Adrenal gland (tissue), 9 donors: ENCODE measurements at regions not wholly inside any gene's neighbourhood (a gene's known extent, or its start where the extent isn't known, plus 50 kb on each side); places are given as distances from the start of the nearest gene placed in this dataset.

Experiments used
- DNase-seq, 7 donors: peaks; one replicate each; pipeline ENCODE4 v3.0.0-alpha.2; 2019 to 2020
- H3K27ac ChIP-seq, 5 donors: fragments of 200-600 bp; sonication (generic) in 4 of 5; 1 replicate in 3 of 5; 2 replicates in 2 of 5; pipeline versions ENCODE4 v1.5.1 to v1.8.0; 2016 to 2020; ENCODE audit warnings: mild to moderate bottlenecking in 1 of 5
- H3K27me3 ChIP-seq: fragments of 200-600 bp; 2 replicates; pipeline ENCODE4 v1.8.0; 2021
- H3K36me3 ChIP-seq, 2 donors: fragments of 200-600 bp; replicated peaks in 1 of 2; 1 replicate in 1 of 2; 2 replicates in 1 of 2; pipeline versions ENCODE4 v1.5.1 to v1.8.0; 2018 to 2022
- H3K4me1 ChIP-seq, 2 donors: fragments of 200-600 bp; replicated peaks in 1 of 2; 1 replicate in 1 of 2; 2 replicates in 1 of 2; pipeline versions ENCODE4 v1.5.1 to v1.8.0; 2018 to 2021
- H3K4me3 ChIP-seq, 4 donors: fragments of 200-600 bp; sonication (generic) in 3 of 4; one replicate each; pipeline ENCODE4 v1.5.1; 2016 to 2018
- H3K9me3 ChIP-seq, 3 donors: fragments of 200-600 bp; sonication (generic) in 1 of 3; replicated peaks in 1 of 3; 1 replicate in 2 of 3; 2 replicates in 1 of 3; pipeline versions ENCODE4 v1.5.1 to v1.8.0; 2016 to 2021
- CTCF ChIP-seq, 6 experiments: fragments of 450-650 bp in 4 of 6; fragments of 200-600 bp in 2 of 6; sonication (generic) in 1 of 6; IDR thresholded peaks; 1 replicate in 5 of 6; 2 replicates in 1 of 6; pipeline versions ENCODE4 v1.5.1 to v1.8.0; 2016 to 2021; ENCODE audit warnings: antibody characterized with exemption in 6 of 6, mild to moderate bottlenecking in 2 of 6, moderate library complexity in 1 of 6
- POLR2A ChIP-seq, 2 donors: fragments of 450-650 bp; IDR thresholded peaks; one replicate each; pipeline ENCODE4 v1.6.1; 2017; ENCODE audit warnings: antibody characterized with exemption in 2 of 2, mild to moderate bottlenecking in 2 of 2, moderate library complexity in 1 of 2
- WGBS, 4 donors: extraction: QIAGEN DNeasy Blood & Tissue Kit in 2 of 4; methylation state at CpG; one replicate each; pipeline versions ENCODE4 v1.1.5 to v1.1.7; 2013 to 2017; 5-methylcytosine and 5-hydroxymethylcytosine counted together
- intact Hi-C, 2 donors: fragments of 100-400 bp; cut with DNase I; formaldehyde crosslinking; loops; one replicate each; pipeline versions ENCODE4 v1.14.1 to v1.15.0; 2022 to 2023
- donor health status: healthy with polysubstance abuse.
- donor health status: Bipolar disorder and iron deficiency.
- donor health status: DM: yes; HTN: yes; CAD: no.
- donor health status: DM: no; HTN: no; CAD: no.
- donor health status: DM: no; HTN: no; CAD: no.

DNA sequence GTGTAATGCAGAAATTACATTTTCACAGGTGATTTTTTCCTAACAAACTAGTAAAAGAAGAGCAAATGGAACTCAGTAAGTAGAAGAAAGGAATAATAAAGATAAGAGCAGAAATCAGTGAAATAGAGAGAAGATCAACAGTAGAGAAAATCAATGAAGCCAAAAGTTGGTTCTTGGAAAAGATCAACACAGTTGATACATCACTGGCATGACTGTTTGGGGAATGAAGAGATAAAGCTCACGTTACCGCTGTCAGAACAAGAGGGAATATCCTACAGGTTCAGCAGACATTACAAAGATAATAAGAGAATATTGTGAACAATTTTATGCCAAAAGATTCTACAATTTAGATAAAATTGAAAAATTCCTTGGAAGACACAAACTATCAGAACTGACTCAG lies 146.4 kb downstream of the ACTR3B start:
- no peaks in the 10 kb centered on the region for H3K4me1 ChIP-seq
- H3K27ac ChIP-seq = no peak overlapping the region
- intact Hi-C loops = no loop called here
- no peaks in the 10 kb centered on the region for H3K27me3 ChIP-seq
- no peaks in the 10 kb centered on the region for H3K36me3 ChIP-seq
- no peaks in the 10 kb centered on the region for H3K9me3 ChIP-seq
- H3K4me3 ChIP-seq = no peak overlapping the region
- TF ChIP-seq POLR2A (IDR thresholded peaks at IDR 0.05) (no peak), CTCF (IDR thresholded peaks at IDR 0.05) (no peak)
- 83 to 95% (median 90%) methylated on average over 2 of the region's 2 CpGs for WGBS, 4 donors
- DNase-seq = no peak

DNA sequence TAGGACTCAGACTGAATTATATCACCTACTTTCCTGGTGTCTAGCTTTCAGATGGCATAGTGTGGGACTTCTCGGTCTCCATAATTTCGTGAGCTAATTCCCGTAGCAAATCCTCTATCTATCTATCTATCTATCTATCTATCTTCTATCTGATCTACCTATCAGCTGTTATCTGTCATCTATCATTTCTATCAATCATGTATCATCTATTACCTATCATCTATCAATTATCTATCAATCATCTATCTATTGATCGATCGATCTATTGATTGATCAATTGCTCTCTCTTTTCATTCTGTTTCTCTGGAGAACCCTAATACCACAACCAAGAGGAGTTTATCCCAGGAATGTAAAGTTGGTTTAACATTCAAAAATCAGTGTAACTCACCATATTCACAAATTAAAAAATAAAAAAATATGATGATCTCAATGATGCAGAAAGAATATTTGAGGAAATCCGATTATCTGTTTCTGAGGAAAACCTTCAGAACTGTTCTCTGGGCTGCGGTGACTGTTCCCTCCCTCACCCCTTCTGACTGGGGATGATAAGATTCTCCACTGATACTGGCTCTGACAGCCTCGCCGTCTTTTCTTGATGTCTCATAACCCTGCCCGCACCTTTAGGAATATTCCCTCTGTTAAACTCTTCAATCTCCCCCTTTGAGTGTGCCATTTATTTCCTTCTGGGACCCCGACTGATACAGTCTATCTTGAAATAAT lies 147.7 kb downstream of the ACTR3B start:
- H3K36me3 ChIP-seq = no peaks in the 10 kb centered on the region
- H3K4me1 ChIP-seq = no peaks in the 10 kb centered on the region
- WGBS, 4 donors = 89 to 95% (median 91%) methylated on average over 11 of the region's 11 CpGs
- no peaks in the 10 kb centered on the region for H3K9me3 ChIP-seq
- H3K27me3 ChIP-seq = no peaks in the 10 kb centered on the region
- intact Hi-C loops = no loop called here
- TF ChIP-seq CTCF (IDR thresholded peaks at IDR 0.05) (no peak), POLR2A (IDR thresholded peaks at IDR 0.05) (no peak)
- no peak overlapping the region for H3K4me3 ChIP-seq
- DNase-seq = no peak
- no peak overlapping the region for H3K27ac ChIP-seq

DNA sequence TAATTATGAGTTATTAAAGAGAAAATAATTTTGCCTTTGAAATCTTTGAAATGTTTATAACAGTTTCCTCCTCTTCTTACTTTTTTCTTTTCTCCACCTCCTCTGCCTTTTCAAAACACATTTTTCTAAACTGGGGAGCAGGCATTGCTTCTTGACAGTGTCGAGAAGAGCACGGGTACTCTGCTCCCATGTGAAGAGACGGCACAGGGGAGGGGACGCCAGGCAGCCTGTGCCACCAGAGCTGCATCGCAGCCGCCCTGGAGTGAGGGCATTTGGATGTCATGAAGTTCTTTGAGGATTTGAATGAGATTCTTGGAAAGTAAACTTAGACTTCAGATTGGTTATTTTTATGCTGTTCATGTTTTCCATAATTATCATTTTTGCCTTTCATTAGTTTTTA lies 149.7 kb downstream of the ACTR3B start:
- H3K27ac ChIP-seq = no peak overlapping the region
- 82 to 92% (median 87%) methylated on average over 6 of the region's 6 CpGs for WGBS, 4 donors
- H3K36me3 ChIP-seq = no peaks in the 10 kb centered on the region
- TF ChIP-seq CTCF (IDR thresholded peaks at IDR 0.05) = no peak
- no peak overlapping the region for H3K4me3 ChIP-seq
- H3K27me3 ChIP-seq = no peaks in the 10 kb centered on the region
- H3K9me3 ChIP-seq = no peaks in the 10 kb centered on the region
- DNase-seq = no peak
- intact Hi-C loops = no loop called here
- H3K4me1 ChIP-seq = no peaks in the 10 kb centered on the region

- 66 to 70% (median 67%) methylated on average over 10 to 12 of the region's 12 CpGs for WGBS, 4 donors
- no peak overlapping the region for H3K27ac ChIP-seq
- no peaks in the 10 kb centered on the region for H3K36me3 ChIP-seq
- DNase-seq = no peak
- TF ChIP-seq CTCF (IDR thresholded peaks at IDR 0.05) (no peak), POLR2A (IDR thresholded peaks at IDR 0.05) (no peak)
- H3K4me3 ChIP-seq = no peak overlapping the region
- H3K4me1 ChIP-seq = no peaks in the 10 kb centered on the region
- no peaks in the 10 kb centered on the region for H3K27me3 ChIP-seq
- intact Hi-C loops = no loop called here
- no peaks in the 10 kb centered on the region for H3K9me3 ChIP-seq
These were observed 150.4 kb downstream of the ACTR3B start for GRCh38 chr7:152909683-152910544.
